Lower leg skin (tissue), 3 donors: ENCODE measurements at regions not wholly inside any gene's neighbourhood (a gene's known extent, or its start where the extent isn't known, plus 50 kb on each side); places are given as distances from the start of the nearest gene placed in this dataset.
"Not testable (repeated sequence)": the region's sequence is repeated elsewhere in the genome, so short reads cannot be mapped to it uniquely, and the experiment has no call there.

Source experiments
- POLR2A ChIP-seq, 2 donors: fragments of 450-650 bp; IDR thresholded peaks; one replicate each; pipeline ENCODE4 v1.6.1; 2016 to 2017; ENCODE audit warnings: antibody characterized with exemption in 2 of 2, mild to moderate bottlenecking in 1 of 2, moderate library complexity in 1 of 2
- TF ChIP-seq, protein P1 (sequence below), 3 donors: fragments of 450-650 bp; IDR thresholded peaks; one replicate each; pipeline ENCODE4 v1.5.1; 2016; ENCODE audit warnings: antibody characterized with exemption in 3 of 3, mild to moderate bottlenecking in 3 of 3, moderate library complexity in 2 of 3

DNA sequence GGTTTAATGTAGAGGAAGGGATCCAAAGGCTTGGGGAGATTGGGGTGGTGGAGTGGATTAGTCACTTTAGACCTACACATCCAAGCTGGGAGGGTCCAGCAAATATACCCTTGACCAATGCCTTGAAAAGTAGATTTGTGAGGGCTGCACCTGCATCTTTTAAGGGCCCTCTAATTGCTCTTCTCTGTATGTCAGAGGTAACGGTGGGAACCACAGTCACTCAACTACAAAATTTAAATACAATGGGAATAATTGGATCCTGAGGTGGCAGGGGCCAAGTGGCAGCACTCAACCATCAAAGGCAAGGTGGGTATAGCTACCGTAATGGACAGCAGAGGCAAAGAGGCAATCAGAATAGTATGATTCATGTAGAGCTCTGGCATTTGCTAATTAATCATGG lies 833.7 kb upstream of the ARRDC3 start:
- TF ChIP-seq, protein P1, sequence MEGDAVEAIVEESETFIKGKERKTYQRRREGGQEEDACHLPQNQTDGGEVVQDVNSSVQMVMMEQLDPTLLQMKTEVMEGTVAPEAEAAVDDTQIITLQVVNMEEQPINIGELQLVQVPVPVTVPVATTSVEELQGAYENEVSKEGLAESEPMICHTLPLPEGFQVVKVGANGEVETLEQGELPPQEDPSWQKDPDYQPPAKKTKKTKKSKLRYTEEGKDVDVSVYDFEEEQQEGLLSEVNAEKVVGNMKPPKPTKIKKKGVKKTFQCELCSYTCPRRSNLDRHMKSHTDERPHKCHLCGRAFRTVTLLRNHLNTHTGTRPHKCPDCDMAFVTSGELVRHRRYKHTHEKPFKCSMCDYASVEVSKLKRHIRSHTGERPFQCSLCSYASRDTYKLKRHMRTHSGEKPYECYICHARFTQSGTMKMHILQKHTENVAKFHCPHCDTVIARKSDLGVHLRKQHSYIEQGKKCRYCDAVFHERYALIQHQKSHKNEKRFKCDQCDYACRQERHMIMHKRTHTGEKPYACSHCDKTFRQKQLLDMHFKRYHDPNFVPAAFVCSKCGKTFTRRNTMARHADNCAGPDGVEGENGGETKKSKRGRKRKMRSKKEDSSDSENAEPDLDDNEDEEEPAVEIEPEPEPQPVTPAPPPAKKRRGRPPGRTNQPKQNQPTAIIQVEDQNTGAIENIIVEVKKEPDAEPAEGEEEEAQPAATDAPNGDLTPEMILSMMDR (IDR thresholded peaks at IDR 0.05): not testable (repeated sequence)
- not testable (repeated sequence) for TF ChIP-seq POLR2A (IDR thresholded peaks at IDR 0.05)
